Endothelial cell of umbilical vein (primary cell): ENCODE measurements at regions not wholly inside any gene's neighbourhood (a gene's known extent, or its start where the extent isn't known, plus 50 kb on each side); places are given as distances from the start of the nearest gene placed in this dataset.

Experiments used
- BruUV-seq: library from RNA; stranded (reverse); fragments of 400-500 nt; replicated peaks from 2 replicates; lab custom pipeline; 2021; lab: Mats Ljungman, UMichigan
- CTCF ChIA-PET: fragments of 300-600, 350-600 bp; sonication (Branson Sonifier 250); formaldehyde crosslinking; loops from one replicate; lab custom pipeline; 2021; ENCODE audit warnings: antibody characterized with exemption, inconsistent platforms; lab: Charles Lee
- POLR2A ChIA-PET: fragments of 300-600, 350-600 bp; sonication (Branson Sonifier 250); formaldehyde crosslinking; loops from one replicate; lab custom pipeline; 2021; ENCODE audit warnings: antibody characterized with exemption, inconsistent platforms; lab: Charles Lee
- DNase-seq: peaks from one replicate; pipeline ENCODE4 v3.0.0-alpha.2; 2011; ENCODE audit warnings: low read depth, low spot score
- FAIRE-seq: peaks from 2 replicates; lab custom pipeline; 2011; peaks lifted over from hg19 to GRCh38; lab: Jason Lieb, UNC
- H2AFZ ChIP-seq: 2 replicates; pipeline ENCODE4 v1.6.0; 2012; ENCODE audit warnings: low read depth, low read length, control low read depth, inconsistent platforms
- H3K27ac ChIP-seq: 2 replicates; pipeline ENCODE4 v1.5.1; 2011; ENCODE audit warnings: low read depth, mild to moderate bottlenecking, control low read depth, low read length, moderate library complexity; ENCODE audit not compliant: insufficient read depth
- H3K27me3 ChIP-seq, 2 experiments: 2 replicates each; pipeline versions ENCODE4 v1.6.0 to v1.6.1; 2011; ENCODE audit warnings: low read length in 2 of 2, mixed read lengths in 1 of 2; ENCODE audit not compliant: control insufficient read depth in 2 of 2, insufficient read depth in 2 of 2
- H3K36me3 ChIP-seq, 2 experiments: 2 replicates in 1 of 2; 3 replicates in 1 of 2; pipeline ENCODE4 v1.5.1; 2011; ENCODE audit warnings: low read length in 2 of 2, mild to moderate bottlenecking in 1 of 2, moderate library complexity in 1 of 2; ENCODE audit not compliant: control insufficient read depth in 2 of 2, insufficient read depth in 2 of 2; ENCODE audit errors: extremely low read depth in 1 of 2
- H3K4me1 ChIP-seq: 3 replicates; pipeline ENCODE4 v1.5.1; 2011; ENCODE audit warnings: mild to moderate bottlenecking, low read length; ENCODE audit not compliant: control insufficient read depth, insufficient read depth; ENCODE audit errors: extremely low read depth
- H3K4me2 ChIP-seq: 2 replicates; pipeline ENCODE4 v1.6.1; 2011; ENCODE audit warnings: low read length, control low read depth, mixed read lengths; ENCODE audit not compliant: insufficient read depth
- H3K4me3 ChIP-seq, 3 experiments: fragments of 200-600 bp in 1 of 3; sonication (generic), shearing (Covaris generic) in 1 of 3; replicated peaks in 1 of 3; 2 replicates each; pipeline ENCODE4 v1.5.1; 2011 to 2016; ENCODE audit warnings: control low read depth in 3 of 3, low read length in 3 of 3, mild to moderate bottlenecking in 2 of 3, inconsistent platforms in 1 of 3, low read depth in 1 of 3, moderate library complexity in 1 of 3; ENCODE audit not compliant: insufficient read depth in 1 of 3
- H3K79me2 ChIP-seq: 2 replicates; pipeline ENCODE4 v1.6.0; 2012; ENCODE audit warnings: low read length, inconsistent platforms; ENCODE audit not compliant: control insufficient read depth, insufficient read depth
- H3K9ac ChIP-seq: replicated peaks from 2 replicates; pipeline ENCODE3; 2011; ENCODE audit warnings: low read length, control low read depth; ENCODE audit not compliant: insufficient read depth; ENCODE audit errors: extremely low read depth
- H3K9me1 ChIP-seq: replicated peaks from 3 replicates; pipeline ENCODE4 v1.6.0; 2011; ENCODE audit warnings: mild to moderate bottlenecking, low read length; ENCODE audit not compliant: control insufficient read depth, insufficient read depth; ENCODE audit errors: extremely low read depth
- H3K9me3 ChIP-seq: replicated peaks from 2 replicates; pipeline ENCODE4 v1.5.1; 2012; ENCODE audit warnings: low read length, inconsistent platforms; ENCODE audit not compliant: control insufficient read depth, insufficient read depth
- H4K20me1 ChIP-seq: replicated peaks from 2 replicates; pipeline ENCODE3; 2011; ENCODE audit warnings: mild to moderate bottlenecking, low read length; ENCODE audit not compliant: control insufficient read depth, insufficient read depth; ENCODE audit errors: extremely low read depth
- EZH2 ChIP-seq: IDR thresholded peaks from 2 replicates; pipeline ENCODE4 v1.6.1; 2012; ENCODE audit warnings: borderline replicate concordance, low read depth, mild to moderate bottlenecking, moderate library complexity, low read length, inconsistent platforms; ENCODE audit not compliant: severe bottlenecking
- FOS ChIP-seq: IDR thresholded peaks from 2 replicates; pipeline ENCODE4 v1.6.1; 2011; ENCODE audit warnings: mild to moderate bottlenecking, low read length, moderate library complexity, borderline replicate concordance; ENCODE audit not compliant: insufficient read depth
- GATA2 ChIP-seq: IDR thresholded peaks from 2 replicates; pipeline ENCODE4 v1.7.0; 2011; ENCODE audit warnings: low read depth, mild to moderate bottlenecking, moderate library complexity, mixed read lengths, low read length; ENCODE audit not compliant: insufficient read length, insufficient read depth
- JUN ChIP-seq: IDR thresholded peaks from 2 replicates; pipeline ENCODE4 v1.6.1; 2011; ENCODE audit warnings: borderline replicate concordance, low read depth; ENCODE audit not compliant: insufficient read length, insufficient read depth
- MYC ChIP-seq: IDR thresholded peaks from one replicate; pipeline ENCODE4 v1.6.1; 2011; ENCODE audit warnings: mild to moderate bottlenecking, low read depth, low read length
- POLR2A ChIP-seq: IDR thresholded peaks from 2 replicates; pipeline ENCODE4 v1.6.1; 2012; ENCODE audit warnings: low read depth, mild to moderate bottlenecking, control low read depth, low read length
- POLR2AphosphoS5 ChIP-seq: IDR thresholded peaks from 2 replicates; pipeline ENCODE4 v1.6.1; 2012; ENCODE audit warnings: low read depth, mild to moderate bottlenecking, control low read depth, low read length, moderate library complexity; ENCODE audit not compliant: insufficient read depth
- dilution Hi-C: fragments of 300-500 bp; cut with MboI; formaldehyde crosslinking; loops from one replicate; pipeline ENCODE4 v1.15.0; 2019; ENCODE audit warnings: low sequenced_read_pairs; ENCODE audit not compliant: extremely low pct_ligation_motif_present
- intact Hi-C: fragments of 100-400 bp; cut with micrococcal nuclease; formaldehyde crosslinking; loops from one replicate; pipeline ENCODE4 v1.10.0; 2022
- TF ChIP-seq, protein P1 (sequence below): IDR thresholded peaks from 2 replicates; pipeline ENCODE4 v1.6.1; 2011; ENCODE audit not compliant: insufficient read depth, insufficient read length
- TF ChIP-seq, protein P2 (sequence below), 2 donors: IDR thresholded peaks; 1 replicate in 1 of 2; 2 replicates in 1 of 2; pipeline ENCODE4 v1.5.1; 2011; ENCODE audit warnings: low read length in 2 of 2, mild to moderate bottlenecking in 2 of 2, moderate library complexity in 2 of 2, control low read depth in 1 of 2, inconsistent platforms in 1 of 2, low read depth in 1 of 2; ENCODE audit not compliant: insufficient read depth in 1 of 2; ENCODE audit errors: extremely low read depth in 1 of 2

DNA sequence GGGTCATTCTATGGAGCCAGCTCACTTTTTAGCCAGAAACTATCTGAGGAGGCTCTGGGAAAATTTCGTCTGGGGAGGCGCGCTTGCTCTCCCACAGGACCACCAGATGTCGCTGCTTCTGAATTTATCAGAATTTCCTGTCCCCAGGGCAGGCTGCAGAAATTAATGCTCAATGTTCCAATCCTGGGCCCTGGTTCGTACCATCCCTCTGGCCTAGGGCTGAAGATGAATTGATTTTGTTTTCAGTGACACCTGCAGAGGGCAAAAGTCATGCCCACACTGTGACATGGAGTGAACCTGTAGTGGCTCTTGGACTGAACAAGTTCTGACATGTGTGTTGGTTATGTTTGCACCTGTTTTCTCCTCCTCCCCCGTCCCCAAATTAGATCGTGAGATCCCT lies 482.6 kb downstream of the NPIPA7 start:
- no peak overlapping the region for H3K4me3 ChIP-seq
- no peaks in the 10 kb centered on the region for H3K27me3 ChIP-seq
- DNase-seq (no peak), FAIRE-seq (no peak)
- H3K9me1 ChIP-seq = no peaks in the 10 kb centered on the region
- TF ChIP-seq JUN = no peak
- TF ChIP-seq, protein P1, sequence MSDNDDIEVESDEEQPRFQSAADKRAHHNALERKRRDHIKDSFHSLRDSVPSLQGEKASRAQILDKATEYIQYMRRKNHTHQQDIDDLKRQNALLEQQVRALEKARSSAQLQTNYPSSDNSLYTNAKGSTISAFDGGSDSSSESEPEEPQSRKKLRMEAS = no peak
- no peak for TF ChIP-seq MYC
- TF ChIP-seq, protein P2, sequence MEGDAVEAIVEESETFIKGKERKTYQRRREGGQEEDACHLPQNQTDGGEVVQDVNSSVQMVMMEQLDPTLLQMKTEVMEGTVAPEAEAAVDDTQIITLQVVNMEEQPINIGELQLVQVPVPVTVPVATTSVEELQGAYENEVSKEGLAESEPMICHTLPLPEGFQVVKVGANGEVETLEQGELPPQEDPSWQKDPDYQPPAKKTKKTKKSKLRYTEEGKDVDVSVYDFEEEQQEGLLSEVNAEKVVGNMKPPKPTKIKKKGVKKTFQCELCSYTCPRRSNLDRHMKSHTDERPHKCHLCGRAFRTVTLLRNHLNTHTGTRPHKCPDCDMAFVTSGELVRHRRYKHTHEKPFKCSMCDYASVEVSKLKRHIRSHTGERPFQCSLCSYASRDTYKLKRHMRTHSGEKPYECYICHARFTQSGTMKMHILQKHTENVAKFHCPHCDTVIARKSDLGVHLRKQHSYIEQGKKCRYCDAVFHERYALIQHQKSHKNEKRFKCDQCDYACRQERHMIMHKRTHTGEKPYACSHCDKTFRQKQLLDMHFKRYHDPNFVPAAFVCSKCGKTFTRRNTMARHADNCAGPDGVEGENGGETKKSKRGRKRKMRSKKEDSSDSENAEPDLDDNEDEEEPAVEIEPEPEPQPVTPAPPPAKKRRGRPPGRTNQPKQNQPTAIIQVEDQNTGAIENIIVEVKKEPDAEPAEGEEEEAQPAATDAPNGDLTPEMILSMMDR (IDR thresholded peaks at IDR 0.05; ENCODE audit: extremely low read depth in 1 of 2, insufficient read depth in 1 of 2, low read depth in 1 of 2, low read length in 2 of 2) = peak; percentile 35 to 37
- TF ChIP-seq GATA2 = no peak
- no peaks in the 10 kb centered on the region for H3K79me2 ChIP-seq
- no peaks in the 10 kb centered on the region for H3K4me1 ChIP-seq
- peaks cover 2% of the 10 kb centered on the region for H3K9me3 ChIP-seq
- dilution Hi-C loops (no loop called here), intact Hi-C loops (no loop called here)
- CTCF ChIA-PET = no interaction called here
- no peak overlapping the region for H3K27ac ChIP-seq
- POLR2A ChIA-PET = no interaction called here
- H3K4me2 ChIP-seq = no peak overlapping the region
- no TSS peak for BruUV-seq
- no peak overlapping the region for H3K9ac ChIP-seq
- H4K20me1 ChIP-seq = no peaks in the 10 kb centered on the region
- no peaks in the 10 kb centered on the region for H3K36me3 ChIP-seq
- H2AFZ ChIP-seq = no peak overlapping the region

DNA sequence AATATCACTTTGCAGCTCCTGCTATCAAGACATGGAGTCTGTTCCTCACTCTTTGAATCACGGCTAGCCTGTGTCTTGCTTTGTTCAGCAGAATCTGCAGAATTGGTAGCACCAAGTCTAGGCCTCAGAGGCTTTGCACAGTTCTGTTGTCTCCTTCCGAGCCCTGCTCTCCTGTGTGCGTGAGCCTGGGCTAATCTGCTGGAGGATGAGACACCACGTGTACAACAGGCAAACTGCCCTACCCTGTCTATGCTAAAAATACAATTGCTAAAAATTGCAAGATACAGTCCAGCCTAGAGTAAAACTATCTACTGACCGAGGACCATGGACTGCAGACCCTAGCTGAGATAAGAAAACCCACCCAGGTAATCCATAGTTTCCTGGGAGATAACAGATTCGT lies 484.7 kb downstream of the NPIPA7 start:
- ChIA-PET CTCF (no interaction called here), POLR2A (no interaction called here)
- dilution Hi-C loops = no loop called here

More for the DNA sequence above, 484.7 kb downstream of the NPIPA7 start:
- H3K36me3 ChIP-seq = no peaks in the 10 kb centered on the region
- FAIRE-seq (no peak), DNase-seq (no peak)
- TF ChIP-seq POLR2AphosphoS5 (no peak), FOS (no peak), EZH2 (no peak), MYC (no peak), JUN (no peak), POLR2A (no peak), GATA2 (no peak)
- TF ChIP-seq, protein P2 (IDR thresholded peaks at IDR 0.05; ENCODE audit: extremely low read depth in 1 of 2, insufficient read depth in 1 of 2, low read depth in 1 of 2, low read length in 2 of 2) = no peak
- TF ChIP-seq, protein P1 = no peak
- no peak overlapping the region for H3K9ac ChIP-seq
- no TSS peak for BruUV-seq
- no peak overlapping the region for H2AFZ ChIP-seq
- no peak overlapping the region for H3K4me2 ChIP-seq
- H4K20me1 ChIP-seq = no peaks in the 10 kb centered on the region
- intact Hi-C loops = no loop called here
- H3K4me1 ChIP-seq = no peaks in the 10 kb centered on the region
- no peak overlapping the region for H3K4me3 ChIP-seq
- H3K27ac ChIP-seq = no peak overlapping the region
- H3K27me3 ChIP-seq = no peaks in the 10 kb centered on the region
- peaks cover 2% of the 10 kb centered on the region for H3K9me3 ChIP-seq
- no peaks in the 10 kb centered on the region for H3K9me1 ChIP-seq
- no peaks in the 10 kb centered on the region for H3K79me2 ChIP-seq
